DND-41 (cell line): ENCODE measurements at regions not wholly inside any gene's neighbourhood (a gene's known extent, or its start where the extent isn't known, plus 50 kb on each side); places are given as distances from the start of the nearest gene placed in this dataset.
"Not testable (repeated sequence)": the region's sequence is repeated elsewhere in the genome, so short reads cannot be mapped to it uniquely, and the experiment has no call there.

ENCODE experiments used
- CTCF ChIP-seq: IDR thresholded peaks from 2 replicates; pipeline ENCODE4 v1.5.1; 2012; ENCODE audit warnings: borderline replicate concordance, low read length, moderate library complexity, mild to moderate bottlenecking; ENCODE audit not compliant: poor library complexity, severe bottlenecking; ENCODE audit errors: extremely low read depth
- EZH2 ChIP-seq: IDR thresholded peaks from 3 replicates; pipeline ENCODE4 v1.6.1; 2012; ENCODE audit warnings: borderline replicate concordance, low read depth, mild to moderate bottlenecking, moderate library complexity, low read length, inconsistent platforms; ENCODE audit not compliant: severe bottlenecking

DNA sequence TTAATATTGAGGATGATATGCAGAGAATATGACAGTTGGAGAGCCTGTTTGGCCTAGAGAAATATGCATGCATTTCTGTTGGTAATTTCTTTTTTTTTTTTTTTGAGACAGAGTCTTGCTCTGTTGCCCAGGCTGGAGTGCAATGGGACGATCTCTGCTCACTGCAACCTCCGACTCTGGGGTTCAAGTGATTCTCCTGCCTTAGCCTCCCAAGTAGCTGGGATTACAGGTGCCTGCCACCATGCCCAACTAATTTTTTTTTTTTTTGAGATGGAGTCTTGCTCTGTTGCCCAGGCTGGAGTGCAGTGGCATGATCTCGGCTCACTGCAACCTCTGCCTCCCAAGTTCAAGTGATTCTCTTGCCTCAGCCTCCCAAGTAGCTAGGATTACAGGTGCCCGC is 108.3 kb downstream of the SLC25A47 start:
- not testable (repeated sequence) for TF ChIP-seq CTCF, EZH2
